IPS-18a (cell line): ENCODE measurements at regions not wholly inside any gene's neighbourhood (a gene's known extent, or its start where the extent isn't known, plus 50 kb on each side); places are given as distances from the start of the nearest gene placed in this dataset.

Source experiments
- H3K27ac ChIP-seq: one replicate; pipeline ENCODE4 v1.5.1; 2013; ENCODE audit warnings: low read length
- H3K27me3 ChIP-seq: one replicate; pipeline ENCODE4 v1.6.1; 2013; ENCODE audit warnings: mild to moderate bottlenecking, low read length; ENCODE audit not compliant: control insufficient read depth, insufficient read depth
- H3K36me3 ChIP-seq: one replicate; pipeline ENCODE4 v1.6.1; 2013; ENCODE audit warnings: low read depth, low read length; ENCODE audit not compliant: control insufficient read depth
- H3K4me1 ChIP-seq: one replicate; pipeline ENCODE4 v1.6.1; 2013; ENCODE audit warnings: low read depth, low read length; ENCODE audit not compliant: control insufficient read depth
- H3K4me3 ChIP-seq: one replicate; pipeline ENCODE4 v1.5.1; 2013; ENCODE audit warnings: low read length
- H3K9ac ChIP-seq: one replicate; pipeline ENCODE4 v1.6.1; 2013; ENCODE audit warnings: mild to moderate bottlenecking, low read length, moderate library complexity
- H3K9me3 ChIP-seq: one replicate; pipeline ENCODE4 v1.6.1; 2013; ENCODE audit warnings: low read depth, low read length; ENCODE audit not compliant: control insufficient read depth

DNA sequence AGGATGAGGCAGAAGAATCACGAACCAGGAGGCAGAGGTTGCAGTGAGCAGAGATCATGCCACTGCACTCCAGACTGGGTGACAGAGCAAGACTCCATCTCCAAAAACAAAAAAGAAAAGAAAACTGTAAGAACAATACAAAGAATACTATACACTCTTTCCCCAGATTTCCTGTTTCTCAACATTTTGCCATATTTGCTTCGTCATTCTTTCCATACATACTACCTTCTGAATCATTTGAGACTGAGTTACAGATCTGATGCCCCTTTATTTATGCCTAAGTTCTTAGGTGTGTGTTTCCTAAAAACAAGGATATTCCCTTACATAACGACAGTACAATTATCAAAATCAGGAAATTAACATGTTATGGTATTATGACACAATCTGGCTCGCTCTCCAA is 168.4 kb upstream of the CELF2 start:
- Histone ChIP-seq H3K4me3 (no peak overlapping the region), H3K9me3 (no peaks in the 10 kb centered on the region), H3K36me3 (no peaks in the 10 kb centered on the region), H3K27ac (no peak overlapping the region), H3K9ac (no peak overlapping the region), H3K4me1 (no peaks in the 10 kb centered on the region), H3K27me3 (no peaks in the 10 kb centered on the region)

DNA sequence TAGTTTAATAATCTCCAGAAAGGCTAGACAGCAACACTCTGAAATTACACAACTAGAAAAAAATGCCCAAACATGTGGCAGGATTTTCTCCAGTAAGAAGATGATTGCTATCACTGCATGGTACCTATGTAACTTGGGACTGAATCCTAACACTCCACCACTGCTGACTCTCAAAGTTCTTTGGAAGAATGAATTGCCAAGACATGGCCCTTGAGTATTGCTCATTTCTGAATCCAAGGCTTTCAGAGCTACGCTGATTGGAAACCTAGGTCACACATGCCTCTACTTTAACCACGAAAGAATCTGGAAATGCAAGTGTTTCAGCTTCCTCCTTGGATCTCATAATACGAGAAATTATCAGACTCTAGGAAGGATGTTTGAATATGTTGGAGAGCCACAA is 167.5 kb upstream of the CELF2 start:
- Histone ChIP-seq H3K4me3 (no peak overlapping the region), H3K27me3 (no peaks in the 10 kb centered on the region), H3K36me3 (no peaks in the 10 kb centered on the region), H3K9me3 (no peaks in the 10 kb centered on the region), H3K4me1 (no peaks in the 10 kb centered on the region), H3K9ac (no peak overlapping the region), H3K27ac (no peak overlapping the region)

DNA sequence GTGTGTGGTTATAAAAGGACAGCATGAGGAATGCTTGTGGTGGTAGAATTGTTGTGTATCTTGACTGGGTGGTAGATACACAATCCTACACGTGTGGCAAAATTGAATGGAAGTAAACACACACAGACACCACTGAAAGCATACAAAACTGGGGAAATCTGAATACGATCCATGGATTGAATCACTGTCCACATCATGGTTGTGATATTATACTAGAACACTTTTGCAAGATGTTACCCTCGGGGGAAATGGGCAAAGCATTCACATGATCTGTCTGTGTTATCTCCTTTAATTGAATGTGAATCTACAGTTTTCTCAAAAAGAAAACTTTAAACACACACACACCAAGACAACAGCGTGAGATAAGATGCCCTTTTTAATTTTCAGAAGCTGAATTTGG is 165.2 kb upstream of the CELF2 start:
- Histone ChIP-seq H3K27me3 (no peaks in the 10 kb centered on the region), H3K4me1 (no peaks in the 10 kb centered on the region), H3K9ac (no peak overlapping the region), H3K9me3 (no peaks in the 10 kb centered on the region), H3K27ac (no peak overlapping the region), H3K4me3 (no peak overlapping the region), H3K36me3 (no peaks in the 10 kb centered on the region)

GRCh38 chr10:10853954-10854353 is 163.7 kb upstream of the CELF2 start:
- Histone ChIP-seq H3K9me3 (no peaks in the 10 kb centered on the region), H3K4me3 (no peak overlapping the region), H3K27me3 (no peaks in the 10 kb centered on the region), H3K36me3 (no peaks in the 10 kb centered on the region), H3K9ac (no peak overlapping the region), H3K4me1 (no peaks in the 10 kb centered on the region), H3K27ac (no peak overlapping the region)

DNA sequence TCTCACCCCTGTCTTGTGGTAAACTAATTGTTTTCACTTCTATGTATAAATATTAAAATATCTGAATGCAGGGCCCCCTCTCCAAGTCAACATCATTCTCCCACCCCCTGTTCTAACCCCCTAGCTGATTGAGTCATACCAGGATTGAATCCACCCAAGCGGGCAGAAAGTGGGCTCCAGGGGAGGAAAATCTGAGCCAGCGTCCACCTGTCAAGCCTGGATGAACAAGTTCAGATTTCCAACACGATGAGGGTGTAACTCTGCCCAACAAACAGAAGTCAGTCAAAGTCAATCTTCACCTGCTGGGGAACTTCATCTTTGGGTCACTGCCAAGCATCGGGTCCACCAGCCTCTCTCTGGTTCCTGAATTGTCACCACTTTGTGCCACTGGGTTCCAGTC is 162.9 kb upstream of the CELF2 start:
- Histone ChIP-seq H3K4me3 (no peak overlapping the region), H3K4me1 (no peaks in the 10 kb centered on the region), H3K9ac (no peak overlapping the region), H3K36me3 (no peaks in the 10 kb centered on the region), H3K27me3 (no peaks in the 10 kb centered on the region), H3K27ac (no peak overlapping the region), H3K9me3 (no peaks in the 10 kb centered on the region)

DNA sequence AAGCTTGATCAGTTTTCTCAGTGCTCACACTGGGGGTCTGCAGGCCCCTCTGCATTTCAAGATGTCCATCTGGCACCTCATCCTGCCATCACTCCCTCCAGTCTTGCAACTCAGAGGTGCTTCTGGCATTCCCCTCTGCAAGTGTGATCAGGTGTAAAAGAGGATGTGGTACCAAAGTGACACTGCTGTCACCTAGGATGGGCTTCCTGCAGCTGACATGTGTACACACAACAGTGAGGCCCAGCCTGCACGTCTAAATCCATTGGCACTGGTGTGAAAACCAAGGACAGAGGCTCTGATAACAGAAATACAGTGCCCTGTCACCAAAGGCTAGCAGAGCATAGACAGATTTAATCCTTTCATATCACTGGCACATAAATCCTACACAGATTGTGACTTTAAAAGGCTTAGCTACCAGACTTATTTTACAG is 162.5 kb upstream of the CELF2 start:
- H3K4me1 ChIP-seq: no peaks in the 10 kb centered on the region

DNA sequence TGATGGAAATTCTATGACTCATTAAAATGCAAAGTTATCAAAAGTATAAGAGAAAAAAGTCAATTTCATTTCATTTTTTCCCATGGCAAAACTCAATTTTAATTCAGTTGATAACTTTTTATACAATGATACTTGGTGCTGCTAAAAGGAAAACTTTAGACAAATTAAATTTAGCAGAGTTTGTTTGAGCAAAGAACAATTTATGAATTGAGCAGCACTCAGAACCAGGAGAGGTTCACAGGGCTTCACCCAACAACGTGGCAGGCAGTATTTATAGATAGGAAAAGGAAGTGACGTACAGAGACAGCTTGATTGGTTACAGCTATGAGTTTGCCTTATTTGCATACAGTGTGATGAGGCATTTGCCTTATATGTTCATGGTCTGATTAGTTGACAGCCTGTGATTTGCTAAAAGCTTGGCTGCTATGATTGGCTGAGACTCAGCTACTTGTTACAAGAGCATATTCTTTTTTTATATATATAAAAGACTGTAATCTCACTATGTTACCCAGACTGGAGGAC is 157.2 kb upstream of the CELF2 start:
- no peak overlapping the region for H3K4me3 ChIP-seq
- no peaks in the 10 kb centered on the region for H3K27me3 ChIP-seq
- H3K4me1 ChIP-seq: no peaks in the 10 kb centered on the region
- H3K36me3 ChIP-seq: no peaks in the 10 kb centered on the region
- H3K9ac ChIP-seq: no peak overlapping the region
- H3K9me3 ChIP-seq: no peaks in the 10 kb centered on the region
- no peak overlapping the region for H3K27ac ChIP-seq

More for the DNA sequence above, 162.5 kb upstream of the CELF2 start:
- Histone ChIP-seq H3K27ac (no peak overlapping the region), H3K9me3 (no peaks in the 10 kb centered on the region), H3K4me3 (no peak overlapping the region), H3K36me3 (no peaks in the 10 kb centered on the region), H3K27me3 (no peaks in the 10 kb centered on the region), H3K9ac (no peak overlapping the region)

GRCh38 chr10:10865303-10865702 is 152.4 kb upstream of the CELF2 start:
- Histone ChIP-seq H3K4me3 (no peak overlapping the region), H3K27ac (no peak overlapping the region), H3K36me3 (no peaks in the 10 kb centered on the region), H3K4me1 (no peaks in the 10 kb centered on the region), H3K9ac (no peak overlapping the region), H3K27me3 (no peaks in the 10 kb centered on the region), H3K9me3 (no peaks in the 10 kb centered on the region)

- H3K9me3 ChIP-seq: no peaks in the 10 kb centered on the region
- H3K9ac ChIP-seq: no peak overlapping the region
- H3K27ac ChIP-seq: no peak overlapping the region
- no peaks in the 10 kb centered on the region for H3K36me3 ChIP-seq
- H3K4me1 ChIP-seq: no peaks in the 10 kb centered on the region
- H3K4me3 ChIP-seq: no peak overlapping the region
- no peaks in the 10 kb centered on the region for H3K27me3 ChIP-seq
Observed at GRCh38 chr10:10865913-10866312, 151.8 kb upstream of the CELF2 start.

- no peaks in the 10 kb centered on the region for H3K27me3 ChIP-seq
- H3K4me3 ChIP-seq: no peak overlapping the region
- H3K9me3 ChIP-seq: no peaks in the 10 kb centered on the region
- H3K4me1 ChIP-seq: no peaks in the 10 kb centered on the region
- no peak overlapping the region for H3K9ac ChIP-seq
- no peaks in the 10 kb centered on the region for H3K36me3 ChIP-seq
- H3K27ac ChIP-seq: no peak overlapping the region
Observed at GRCh38 chr10:10869592-10869991, 148.1 kb upstream of the CELF2 start.

DNA sequence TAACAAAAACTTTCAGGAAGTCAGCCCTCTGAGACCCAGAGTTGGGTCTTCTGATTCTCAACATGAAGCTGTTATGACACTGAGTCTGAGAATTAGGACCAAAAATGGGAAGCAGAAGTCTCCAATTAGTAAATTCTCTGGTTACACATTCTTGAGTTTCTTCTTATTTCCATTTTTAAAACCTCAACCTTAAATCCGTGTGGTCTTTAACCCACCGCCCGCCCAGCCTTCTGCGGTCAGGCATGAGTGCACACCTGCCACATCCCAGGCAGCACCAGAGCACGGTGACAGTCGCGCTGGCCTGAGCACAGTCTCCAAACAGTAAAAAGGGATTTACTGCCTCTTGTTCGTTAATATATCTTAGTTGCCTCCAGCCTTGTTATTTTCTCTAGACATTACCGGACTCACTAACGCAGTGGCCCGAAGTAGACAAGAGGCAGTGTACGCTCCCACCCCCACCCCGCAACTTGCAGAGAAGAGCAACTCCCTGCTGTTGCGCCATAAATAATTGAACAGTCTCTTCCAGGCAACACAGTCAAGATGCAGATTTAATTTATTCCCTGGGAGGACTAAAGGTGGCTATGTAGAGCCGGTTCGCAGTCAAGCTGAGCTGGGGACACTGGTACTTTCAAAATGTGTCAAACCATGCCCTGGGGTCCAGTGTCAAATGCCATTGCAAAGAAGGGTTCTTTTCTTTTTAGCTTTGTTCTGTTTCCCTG is 147.0 kb upstream of the CELF2 start:
- Histone ChIP-seq H3K27ac (no peak overlapping the region), H3K9ac (no peak overlapping the region), H3K4me3 (no peak overlapping the region), H3K27me3 (no peaks in the 10 kb centered on the region), H3K36me3 (no peaks in the 10 kb centered on the region), H3K4me1 (no peaks in the 10 kb centered on the region), H3K9me3 (no peaks in the 10 kb centered on the region)

- H3K27ac ChIP-seq: no peak overlapping the region
- H3K9ac ChIP-seq: no peak overlapping the region
Observed at GRCh38 chr10:10871352-10871751, 146.3 kb upstream of the CELF2 start.

More at GRCh38 chr10:10871352-10871751, 146.3 kb upstream of the CELF2 start:
- H3K9me3 ChIP-seq: no peaks in the 10 kb centered on the region
- H3K4me3 ChIP-seq: no peak overlapping the region
- H3K4me1 ChIP-seq: no peaks in the 10 kb centered on the region
- no peaks in the 10 kb centered on the region for H3K36me3 ChIP-seq
- H3K27me3 ChIP-seq: no peaks in the 10 kb centered on the region
